ENCODE measurements at regions not wholly inside any gene's neighbourhood (a gene's known extent, or its start where the extent isn't known, plus 50 kb on each side); places are given as distances from the start of the nearest gene placed in this dataset.
"Not testable (repeated sequence)": the region's sequence is repeated elsewhere in the genome, so short reads cannot be mapped to it uniquely, and the experiment has no call there.

DNA sequence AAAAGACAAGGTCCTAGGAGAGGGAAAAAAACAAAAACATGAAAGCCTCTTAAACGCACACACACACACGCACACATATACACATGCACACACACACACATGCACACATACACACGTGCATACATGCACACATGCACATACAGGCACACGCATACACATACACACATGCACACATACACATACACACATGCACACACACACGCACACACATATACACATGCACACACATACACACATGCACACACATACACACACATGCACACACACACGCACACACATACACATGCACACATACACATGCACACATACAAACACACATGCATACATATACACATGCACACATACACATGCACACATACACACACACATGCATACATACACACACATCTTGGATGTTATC, 78.1 kb upstream of the PPP2R5C start:
- Histone ChIP-seq H4K20me1 (ENCODE audit: insufficient read depth, low read length) (no peaks in the 10 kb centered on the region), H3K27ac (ENCODE audit: low read length) (no peak overlapping the region), H3K79me2 (ENCODE audit: low read length) (no peaks in the 10 kb centered on the region), H3K4me2 (ENCODE audit: low read depth, low read length) (no peak overlapping the region), H3K9ac (ENCODE audit: low read length) (no peak overlapping the region), H3K9me3 (replicated peaks; ENCODE audit: insufficient read depth, low read length) (no peaks in the 10 kb centered on the region), H3K9me2 (replicated peaks; ENCODE audit: insufficient read depth, low read length) (no peaks in the 10 kb centered on the region), H3K27me3 (replicated peaks; ENCODE audit: insufficient read depth, low read length) (no peaks in the 10 kb centered on the region), H2AFZ (ENCODE audit: low read length) (no peak overlapping the region), H3F3A (ENCODE audit: insufficient read depth, low read length) (no peaks in the 10 kb centered on the region), H3K4me3 (ENCODE audit: low read length) (no peak overlapping the region), H3K36me3 (replicated peaks; ENCODE audit: insufficient read depth, low read length) (no peaks in the 10 kb centered on the region), H3K4me1 (ENCODE audit: low read length) (no peaks in the 10 kb centered on the region)
- TF ChIP-seq EZH2 (optimal IDR thresholded peaks at IDR 0.05; ENCODE audit: low read depth, low read length) (no peak), CTCF (IDR thresholded peaks at IDR 0.05; ENCODE audit: low read length) (no peak), EZH2phosphoT487 (IDR thresholded peaks at IDR 0.05; ENCODE audit: low read length) (no peak)
- no peak for DNase-seq

DNA sequence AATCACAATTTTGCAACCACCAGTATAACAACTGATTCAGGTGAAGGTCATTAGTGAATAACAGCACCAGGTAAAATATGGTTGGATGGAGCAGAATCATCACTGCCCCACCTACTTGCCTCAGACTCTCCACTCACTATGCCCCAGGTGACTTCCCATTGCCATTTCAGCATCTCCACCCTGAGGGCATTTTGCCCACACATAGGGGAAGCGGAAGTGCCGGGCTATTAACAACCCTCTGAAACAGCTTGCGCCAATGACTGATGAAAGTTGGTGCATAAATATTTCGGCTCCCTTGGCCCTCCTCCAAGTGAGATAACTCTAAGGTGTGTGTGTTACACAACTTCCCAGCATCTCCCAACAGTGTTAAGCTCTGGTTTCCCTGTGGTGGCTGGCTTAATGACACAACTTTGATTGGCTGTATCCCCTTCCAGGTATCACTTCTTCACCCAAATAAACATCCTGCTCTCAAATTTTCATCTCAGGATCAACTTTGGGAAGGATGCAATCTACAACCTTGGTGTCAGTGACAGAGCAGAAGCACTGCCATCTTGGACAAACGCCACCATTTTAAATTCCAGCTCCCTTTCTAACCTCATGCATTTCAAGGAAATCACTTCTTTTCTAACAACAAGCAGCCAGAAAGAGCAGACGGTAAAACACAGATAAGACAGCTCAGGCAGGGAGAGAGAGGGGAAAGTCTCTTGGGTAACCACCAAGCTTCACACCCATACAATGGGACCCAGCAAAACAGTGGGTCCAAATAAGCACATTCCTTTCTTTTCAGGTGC, 73.6 kb upstream of the PPP2R5C start:
- no peak overlapping the region for H3K9ac ChIP-seq (ENCODE audit: low read length)
- no peak overlapping the region for H3K4me3 ChIP-seq (ENCODE audit: low read length)
- H4K20me1 ChIP-seq (ENCODE audit: insufficient read depth, low read length): no peaks in the 10 kb centered on the region
- H2AFZ ChIP-seq (ENCODE audit: low read length): no peak overlapping the region
- H3K79me2 ChIP-seq (ENCODE audit: low read length): no peaks in the 10 kb centered on the region
- no peaks in the 10 kb centered on the region for H3K4me1 ChIP-seq (ENCODE audit: low read length)
- no peak for DNase-seq
- no peaks in the 10 kb centered on the region for H3K27me3 ChIP-seq (replicated peaks; ENCODE audit: insufficient read depth, low read length)
- TF ChIP-seq CTCF (IDR thresholded peaks at IDR 0.05; ENCODE audit: low read length) (no peak), EZH2phosphoT487 (IDR thresholded peaks at IDR 0.05; ENCODE audit: low read length) (no peak), EZH2 (optimal IDR thresholded peaks at IDR 0.05; ENCODE audit: low read depth, low read length) (no peak)
- H3K27ac ChIP-seq (ENCODE audit: low read length): no peak overlapping the region
- no peaks in the 10 kb centered on the region for H3K36me3 ChIP-seq (replicated peaks; ENCODE audit: insufficient read depth, low read length)
- no peaks in the 10 kb centered on the region for H3F3A ChIP-seq (ENCODE audit: insufficient read depth, low read length)
- no peak overlapping the region for H3K4me2 ChIP-seq (ENCODE audit: low read depth, low read length)
- no peaks in the 10 kb centered on the region for H3K9me3 ChIP-seq (replicated peaks; ENCODE audit: insufficient read depth, low read length)
- no peaks in the 10 kb centered on the region for H3K9me2 ChIP-seq (replicated peaks; ENCODE audit: insufficient read depth, low read length)

GRCh38 chr14:101689039-101689501, 72.4 kb upstream of the PPP2R5C start:
- no peaks in the 10 kb centered on the region for H3K36me3 ChIP-seq (replicated peaks; ENCODE audit: insufficient read depth, low read length)
- no peak for TF ChIP-seq CTCF (IDR thresholded peaks at IDR 0.05; ENCODE audit: low read length)
- TF ChIP-seq EZH2phosphoT487 (IDR thresholded peaks at IDR 0.05; ENCODE audit: low read length): no peak
- no peak for TF ChIP-seq EZH2 (optimal IDR thresholded peaks at IDR 0.05; ENCODE audit: low read depth, low read length)
- DNase-seq: no peak

GRCh38 chr14:101689966-101690365, 71.5 kb upstream of the PPP2R5C start:
- not testable (repeated sequence) for H3K4me3 ChIP-seq (ENCODE audit: low read length); H3K9ac ChIP-seq (ENCODE audit: low read length); H2AFZ ChIP-seq (ENCODE audit: low read length); DNase-seq; H3K79me2 ChIP-seq (ENCODE audit: low read length); H3K27me3 ChIP-seq (replicated peaks; ENCODE audit: insufficient read depth, low read length); H3K27ac ChIP-seq (ENCODE audit: low read length); H3K9me3 ChIP-seq (replicated peaks; ENCODE audit: insufficient read depth, low read length); H3K4me2 ChIP-seq (ENCODE audit: low read depth, low read length); H4K20me1 ChIP-seq (ENCODE audit: insufficient read depth, low read length); H3K9me2 ChIP-seq (replicated peaks; ENCODE audit: insufficient read depth, low read length); H3K4me1 ChIP-seq (ENCODE audit: low read length); H3F3A ChIP-seq (ENCODE audit: insufficient read depth, low read length); H3K36me3 ChIP-seq (replicated peaks; ENCODE audit: insufficient read depth, low read length)

More at GRCh38 chr14:101689039-101689501, 72.4 kb upstream of the PPP2R5C start:
- no peak overlapping the region for H3K27ac ChIP-seq (ENCODE audit: low read length)
- H3K27me3 ChIP-seq (replicated peaks; ENCODE audit: insufficient read depth, low read length): no peaks in the 10 kb centered on the region
- H2AFZ ChIP-seq (ENCODE audit: low read length): no peak overlapping the region
- H3K9me3 ChIP-seq (replicated peaks; ENCODE audit: insufficient read depth, low read length): no peaks in the 10 kb centered on the region
- H4K20me1 ChIP-seq (ENCODE audit: insufficient read depth, low read length): no peaks in the 10 kb centered on the region
- no peaks in the 10 kb centered on the region for H3F3A ChIP-seq (ENCODE audit: insufficient read depth, low read length)
- H3K9me2 ChIP-seq (replicated peaks; ENCODE audit: insufficient read depth, low read length): no peaks in the 10 kb centered on the region
- no peaks in the 10 kb centered on the region for H3K4me1 ChIP-seq (ENCODE audit: low read length)
- H3K79me2 ChIP-seq (ENCODE audit: low read length): no peaks in the 10 kb centered on the region
- H3K9ac ChIP-seq (ENCODE audit: low read length): no peak overlapping the region
- no peak overlapping the region for H3K4me2 ChIP-seq (ENCODE audit: low read depth, low read length)
- H3K4me3 ChIP-seq (ENCODE audit: low read length): no peak overlapping the region
